HG03060 (cell line): ENCODE measurements at regions not wholly inside any gene's neighbourhood (a gene's known extent, or its start where the extent isn't known, plus 50 kb on each side); places are given as distances from the start of the nearest gene placed in this dataset.
A peak's percentile ranks its signal among the peaks of the same experiment; 100 is the strongest.

Source experiments
- ATAC-seq: cut with Tn5 transposase; IDR thresholded peaks from one replicate; pipeline ENCODE4 v1.9.1; 2021; ENCODE audit warnings: low read depth, moderate number of reproducible peaks; ENCODE audit not compliant: unreplicated experiment

DNA sequence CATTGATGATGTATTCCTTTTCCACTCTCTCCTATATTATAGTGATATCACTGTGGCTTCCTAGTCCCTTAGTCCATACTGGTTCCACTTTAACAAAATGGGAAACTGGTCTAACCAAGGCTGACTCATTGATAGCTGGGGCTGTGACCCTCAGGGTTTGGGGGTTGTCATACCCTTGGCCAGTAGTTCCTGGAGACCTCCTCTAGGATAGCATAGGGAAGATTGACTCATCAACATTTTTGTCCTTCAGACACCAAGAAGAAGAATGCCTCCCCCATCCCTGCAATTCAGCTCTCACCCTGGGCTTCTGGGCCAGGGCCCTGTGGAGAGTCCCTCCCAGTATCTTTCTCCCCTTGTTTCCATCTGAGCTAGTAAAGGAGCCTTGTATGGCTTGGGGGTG lies 68.8 kb upstream of the PRPS1 start:
- ATAC-seq, result no peak

- ATAC-seq, result no peak
Observed at GRCh38 chrX:107560041-107560440, 68.3 kb upstream of the PRPS1 start.

- ATAC-seq, result no peak
Observed at GRCh38 chrX:107560980-107561379, 67.3 kb upstream of the PRPS1 start.

- ATAC-seq, result no peak
Observed at GRCh38 chrX:107561468-107562215, 66.7 kb upstream of the PRPS1 start.

DNA sequence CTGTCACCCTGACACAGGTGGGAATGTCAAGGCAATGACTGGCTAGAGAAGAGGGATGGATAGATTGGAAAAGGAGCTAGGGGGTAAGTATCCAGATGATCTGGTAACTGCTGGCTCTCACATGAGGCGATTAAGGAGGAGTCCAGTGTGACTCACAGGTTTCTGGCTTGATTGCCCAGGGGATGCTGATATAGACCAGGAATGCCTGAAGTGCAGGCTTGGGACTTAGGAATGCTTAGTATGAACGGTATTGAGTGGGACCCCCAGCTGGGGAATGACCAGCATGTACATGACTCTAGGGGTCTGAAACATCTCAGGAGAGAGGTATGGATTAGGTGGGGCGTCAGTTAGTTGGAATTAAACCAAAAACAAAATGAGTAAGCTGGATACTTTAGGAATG lies 65.8 kb upstream of the PRPS1 start:
- ATAC-seq, result no peak

DNA sequence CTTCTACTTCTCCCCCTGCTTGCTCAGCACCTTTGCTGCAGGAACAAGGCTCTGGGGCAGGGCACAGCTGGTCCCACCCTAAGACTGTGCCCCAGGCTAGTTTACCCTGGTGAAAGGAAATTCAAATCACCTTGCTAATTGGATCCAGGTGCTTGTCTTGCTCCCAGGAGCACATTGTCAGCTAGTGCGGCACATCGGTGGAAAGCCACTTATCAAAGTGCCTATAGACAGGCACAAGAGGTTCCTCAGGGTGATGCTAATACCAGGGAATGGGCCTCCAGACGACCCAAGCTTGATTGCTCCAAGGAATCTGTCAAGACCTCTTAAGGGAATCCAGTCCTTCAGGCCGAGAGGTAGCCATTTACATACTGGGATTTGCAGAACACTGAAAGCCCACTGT lies 64.5 kb upstream of the PRPS1 start:
- no peak for ATAC-seq

GRCh38 chrX:107565015-107565414 lies 63.3 kb upstream of the PRPS1 start:
- no peak for ATAC-seq

- ATAC-seq, result no peak
Observed at GRCh38 chrX:107565931-107566603, 62.2 kb upstream of the PRPS1 start.

DNA sequence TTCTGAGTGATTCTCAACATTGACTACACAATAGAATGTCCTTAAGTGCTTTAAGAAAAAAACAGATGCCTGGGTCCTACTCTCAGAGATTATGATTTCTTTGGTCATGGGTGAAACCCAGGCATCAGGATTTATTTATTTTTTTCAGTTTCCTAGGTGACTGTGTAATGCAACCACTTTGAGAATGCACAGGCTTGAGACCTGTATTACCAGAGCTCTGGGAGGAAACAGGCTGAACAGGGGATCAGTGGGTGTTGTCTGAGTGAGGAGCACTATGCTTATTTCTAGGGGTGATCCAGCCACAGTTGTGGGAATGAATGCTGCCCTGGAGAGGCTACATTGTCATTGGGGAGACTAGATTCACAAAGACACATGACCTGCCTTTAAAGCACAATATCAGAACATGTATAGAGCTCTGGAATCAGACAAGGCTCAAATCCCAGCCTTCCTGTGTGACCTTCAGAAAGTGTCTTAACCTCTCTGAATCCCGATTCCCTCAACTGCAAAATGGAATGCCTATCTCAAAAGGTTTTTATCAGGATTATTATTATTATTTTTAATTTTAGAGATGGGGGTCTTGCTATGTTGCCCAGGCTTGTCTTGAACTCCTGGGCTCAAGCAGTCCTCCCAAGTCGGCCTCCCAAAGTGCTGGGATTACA lies 61.6 kb upstream of the PRPS1 start:
- ATAC-seq, result no peak

DNA sequence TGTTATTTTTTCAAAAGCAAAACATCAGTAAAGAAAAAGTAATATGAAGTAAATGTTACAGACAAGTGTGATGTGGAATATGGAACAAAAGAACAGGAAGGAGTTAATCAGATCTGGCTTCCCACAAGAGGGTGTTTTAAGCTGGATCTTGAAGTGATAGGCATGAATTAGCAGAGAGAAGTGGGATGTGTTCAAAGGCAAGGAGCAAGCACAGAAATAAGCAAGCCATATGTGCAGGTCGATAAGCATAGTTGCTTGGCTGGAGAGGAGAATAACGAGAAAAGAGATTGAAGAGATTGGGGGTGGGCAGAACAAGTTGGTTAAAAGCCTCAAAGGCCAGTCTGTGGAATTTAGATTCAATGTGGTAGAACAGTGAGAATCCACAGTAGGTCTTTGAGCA lies 60.9 kb upstream of the PRPS1 start:
- ATAC-seq, result no peak

GRCh38 chrX:107571296-107571998 lies 56.9 kb upstream of the PRPS1 start:
- no peak for ATAC-seq

GRCh38 chrX:107573016-107573415 lies 55.3 kb upstream of the PRPS1 start:
- ATAC-seq, result no peak

- ATAC-seq, result no peak
Observed at GRCh38 chrX:107574054-107574683, 54.1 kb upstream of the PRPS1 start.

- ATAC-seq, result no peak
Observed at GRCh38 chrX:107574711-107575110, 53.6 kb upstream of the PRPS1 start.

DNA sequence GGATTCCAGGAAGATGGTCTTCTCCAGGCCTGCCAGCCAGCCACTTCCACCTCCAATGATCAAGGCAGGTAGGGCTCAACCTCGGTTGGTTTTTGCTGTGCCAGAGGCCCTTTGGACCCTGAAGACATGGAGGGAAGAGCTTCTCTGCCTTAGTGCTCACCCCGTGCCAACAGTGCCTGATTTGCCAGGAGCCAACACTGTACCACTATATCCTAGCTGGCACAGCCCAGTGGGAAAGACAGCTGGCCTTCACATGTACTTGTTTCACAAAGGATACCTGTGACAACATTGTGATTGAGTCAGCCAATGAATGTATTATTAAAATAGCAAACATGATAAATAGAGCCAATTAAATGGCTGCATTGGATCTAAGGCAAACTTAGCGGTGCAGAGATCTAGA lies 51.9 kb upstream of the PRPS1 start:
- ATAC-seq, result no peak

DNA sequence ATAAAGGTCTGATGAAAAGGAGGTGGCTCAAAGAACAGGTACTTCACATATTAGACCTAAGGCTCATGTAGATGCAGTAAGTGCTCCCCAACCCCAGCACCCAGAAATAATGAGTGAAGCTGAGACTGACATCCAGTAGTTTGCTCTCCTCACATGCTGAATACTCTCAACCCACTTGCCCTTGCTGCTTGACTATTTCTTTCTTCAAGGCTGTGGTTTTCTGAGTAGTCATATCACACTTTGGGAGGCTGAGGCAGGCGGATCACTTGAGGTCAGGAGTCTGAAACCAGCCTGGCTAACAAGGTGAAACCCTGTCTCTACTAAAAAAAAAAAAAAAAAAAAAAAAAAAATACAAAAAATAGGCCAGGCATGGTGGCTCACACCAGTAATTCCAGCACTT lies 51.5 kb upstream of the PRPS1 start:
- ATAC-seq, result peak; percentile 73

GRCh38 chrX:107577933-107578332 lies 50.4 kb upstream of the PRPS1 start:
- ATAC-seq, result no peak
